IPS-18c (cell line): ENCODE measurements at regions not wholly inside any gene's neighbourhood (a gene's known extent, or its start where the extent isn't known, plus 50 kb on each side); places are given as distances from the start of the nearest gene placed in this dataset.
"Not testable (repeated sequence)": the region's sequence is repeated elsewhere in the genome, so short reads cannot be mapped to it uniquely, and the experiment has no call there.

Experiments
- H3K4me3 ChIP-seq: 2 replicates; pipeline ENCODE4 v1.7.0; 2013; ENCODE audit warnings: low read depth, mild to moderate bottlenecking, low read length, moderate library complexity; ENCODE audit not compliant: insufficient read depth
- H3K9me3 ChIP-seq: one replicate; pipeline ENCODE4 v1.6.1; 2013; ENCODE audit warnings: mild to moderate bottlenecking, low read length, moderate library complexity; ENCODE audit not compliant: control insufficient read depth, insufficient read depth

GRCh38 chr13:50125554-50126262 lies 110.5 kb downstream of the KCNRG start:
- peak overlapping the region; percentile 90 for H3K4me3 ChIP-seq

GRCh38 chr13:50126263-50126992 lies 111.2 kb downstream of the KCNRG start:
- Histone ChIP-seq H3K9me3 (peaks cover 6% of the 10 kb centered on the region), H3K4me3 (peak overlapping the region; percentile 90)

More at GRCh38 chr13:50125554-50126262, 110.5 kb downstream of the KCNRG start:
- H3K9me3 ChIP-seq, result peaks cover 6% of the 10 kb centered on the region

- H3K9me3 ChIP-seq, result peaks cover 6% of the 10 kb centered on the region
- H3K4me3 ChIP-seq, result peak overlapping the region; percentile 42; the same call in 1 of the 2 replicates
Observed at GRCh38 chr13:50126993-50127725, 111.9 kb downstream of the KCNRG start.

GRCh38 chr13:50127726-50128291 lies 112.6 kb downstream of the KCNRG start:
- H3K9me3 ChIP-seq, result peaks cover 6% of the 10 kb centered on the region
- H3K4me3 ChIP-seq, result peak overlapping the region; percentile 42; the same call in 1 of the 2 replicates

GRCh38 chr13:50128428-50128931 lies 113.2 kb downstream of the KCNRG start:
- Histone ChIP-seq H3K4me3 (no peak overlapping the region), H3K9me3 (peaks cover 6% of the 10 kb centered on the region)

GRCh38 chr13:50129081-50129705 lies 113.9 kb downstream of the KCNRG start:
- peak overlapping the region; percentile 54 for H3K4me3 ChIP-seq
- H3K9me3 ChIP-seq, result peaks cover 3% of the 10 kb centered on the region

GRCh38 chr13:50129706-50130122 lies 114.5 kb downstream of the KCNRG start:
- peak overlapping the region; percentile 54 for H3K4me3 ChIP-seq

GRCh38 chr13:50130123-50130946 lies 115.1 kb downstream of the KCNRG start:
- H3K4me3 ChIP-seq, result peak overlapping the region; percentile 54
- H3K9me3 ChIP-seq, result peaks cover 3% of the 10 kb centered on the region

More at GRCh38 chr13:50129706-50130122, 114.5 kb downstream of the KCNRG start:
- peaks cover 3% of the 10 kb centered on the region for H3K9me3 ChIP-seq

- H3K9me3 ChIP-seq, result peaks cover 3% of the 10 kb centered on the region
- peak overlapping the region; percentile 11; the same call in 1 of the 2 replicates for H3K4me3 ChIP-seq
Observed at GRCh38 chr13:50131920-50132903, 117.0 kb downstream of the KCNRG start.

GRCh38 chr13:50132904-50133357 lies 117.7 kb downstream of the KCNRG start:
- Histone ChIP-seq H3K9me3 (peaks cover 3% of the 10 kb centered on the region), H3K4me3 (peak overlapping the region; percentile 11; the same call in 1 of the 2 replicates)

GRCh38 chr13:50133358-50133953 lies 118.2 kb downstream of the KCNRG start:
- Histone ChIP-seq H3K9me3 (peaks cover 3% of the 10 kb centered on the region), H3K4me3 (peak overlapping the region; percentile 11; the same call in 1 of the 2 replicates)

- no peaks in the 10 kb centered on the region for H3K9me3 ChIP-seq
- H3K4me3 ChIP-seq, result no peak overlapping the region
Observed at GRCh38 chr13:50136226-50136625, 121.0 kb downstream of the KCNRG start.

GRCh38 chr13:50136678-50137077 lies 121.4 kb downstream of the KCNRG start:
- Histone ChIP-seq H3K9me3 (no peaks in the 10 kb centered on the region), H3K4me3 (no peak overlapping the region)

GRCh38 chr13:50139435-50139934 lies 124.2 kb downstream of the KCNRG start:
- H3K9me3 ChIP-seq, H3K4me3 ChIP-seq: not testable (repeated sequence)
